GOT3 (cell line): ENCODE measurements at regions not wholly inside any gene's neighbourhood (a gene's known extent, or its start where the extent isn't known, plus 50 kb on each side); places are given as distances from the start of the nearest gene placed in this dataset.
"Not testable (repeated sequence)": the region's sequence is repeated elsewhere in the genome, so short reads cannot be mapped to it uniquely, and the experiment has no call there.

Source experiments
- DNase-seq: peaks from one replicate; lab custom pipeline; 2025; ENCODE audit warnings: mixed read lengths; lab: John Stamatoyannopoulos, UW

DNA sequence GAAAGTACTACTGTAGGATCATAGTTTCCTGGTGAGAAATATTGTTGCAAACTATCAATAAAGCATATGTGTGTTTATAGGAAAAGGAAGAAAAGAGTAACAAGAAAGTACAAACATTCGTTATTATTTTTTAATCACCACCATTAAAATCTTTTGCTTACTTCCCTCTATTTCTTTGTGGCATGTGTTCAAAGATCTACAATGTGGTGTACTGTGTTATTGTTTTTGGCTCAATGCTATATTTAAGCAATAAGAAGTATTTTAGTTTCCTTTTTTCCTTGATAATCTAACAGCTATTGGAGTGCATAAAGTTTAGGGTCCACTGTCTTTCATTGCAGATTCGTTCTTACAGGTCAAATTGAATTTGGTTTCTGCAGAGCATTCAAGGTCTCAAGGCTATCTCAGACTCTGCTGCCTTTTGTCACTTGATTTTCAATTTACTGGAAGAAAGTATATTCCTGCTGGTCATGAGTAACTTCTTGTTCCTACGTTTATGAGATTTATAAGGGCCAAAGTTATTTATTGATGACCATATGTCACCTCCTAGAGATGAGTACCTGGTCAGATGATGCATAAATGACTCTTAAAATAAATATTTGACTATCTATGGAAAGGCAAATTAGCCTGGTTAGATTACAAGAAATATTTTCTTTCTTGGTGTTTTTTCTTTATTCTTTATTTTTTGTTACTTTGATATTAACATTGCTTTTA is 323.0 kb downstream of the TMEM167A start:
- no peak for DNase-seq

DNA sequence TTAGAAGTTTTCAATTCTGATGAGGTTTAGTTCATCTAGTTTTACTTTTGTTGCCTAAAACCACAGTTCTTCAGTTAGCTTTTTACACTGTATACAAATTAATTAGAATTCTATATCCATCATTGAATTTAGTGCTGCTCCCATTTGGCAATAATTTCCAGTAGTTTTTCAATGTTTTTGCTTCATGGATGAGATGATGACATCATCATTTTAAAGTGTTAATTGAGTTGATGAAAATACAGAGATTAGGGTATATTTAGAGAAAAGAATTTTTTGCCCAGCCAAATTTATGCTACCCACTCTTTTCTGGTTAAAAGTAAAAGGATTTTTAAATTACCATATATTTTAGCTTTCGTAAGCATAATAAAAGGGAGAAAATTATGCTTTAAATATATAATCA is 323.8 kb downstream of the TMEM167A start:
- DNase-seq: no peak

DNA sequence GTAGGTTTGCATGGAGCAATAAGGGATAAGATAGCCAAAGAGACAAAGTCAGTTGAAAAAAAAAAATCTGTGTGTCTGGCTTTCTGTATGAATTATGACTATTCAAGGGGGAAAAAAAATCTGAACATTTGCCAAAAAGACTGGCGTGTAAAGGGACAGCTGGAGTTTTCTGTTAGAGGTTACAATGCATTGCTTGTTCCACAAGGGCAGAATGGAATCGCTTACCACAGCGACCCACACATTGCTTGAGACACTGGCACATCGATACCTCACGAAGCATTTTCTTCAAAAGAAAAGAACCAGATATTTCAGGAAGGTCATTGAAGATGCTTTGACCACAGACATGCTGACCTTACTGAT is 327.8 kb downstream of the TMEM167A start:
- no peak for DNase-seq

DNA sequence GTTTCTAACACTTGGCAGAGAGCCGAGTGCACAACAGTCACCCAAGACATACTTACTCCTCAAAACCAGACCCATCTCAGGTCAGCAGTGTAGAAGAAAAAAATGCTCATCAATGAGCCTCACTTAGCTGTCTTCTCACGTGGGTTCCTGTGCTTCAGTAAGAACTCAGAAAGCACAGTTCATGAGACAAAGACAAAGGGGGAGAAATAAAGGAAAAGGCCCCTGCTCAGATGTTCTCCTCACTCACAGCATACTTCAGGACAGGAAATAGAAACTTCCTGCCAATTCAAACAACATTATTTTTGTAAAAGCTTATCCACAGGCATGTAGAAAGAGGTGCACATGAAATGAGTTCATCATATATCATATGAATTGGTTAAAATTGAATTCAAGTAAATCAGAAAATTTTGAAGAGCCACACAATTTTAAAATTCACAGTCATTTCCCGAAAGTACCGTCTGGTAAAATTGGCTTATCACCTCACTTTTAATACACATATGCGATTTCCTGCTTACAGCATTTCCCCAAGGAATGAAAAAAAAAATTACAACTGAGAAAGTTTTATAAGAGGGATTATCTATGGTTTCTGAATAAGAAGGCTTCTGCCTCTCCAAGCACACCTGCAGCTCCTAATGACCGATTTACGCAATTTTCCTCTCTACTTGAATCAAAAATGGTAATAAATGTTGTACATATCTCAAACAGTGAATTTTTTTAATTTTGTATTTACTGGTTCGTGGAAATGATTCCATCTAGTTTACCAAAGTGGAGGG is 328.3 kb downstream of the TMEM167A start:
- DNase-seq: no peak

DNA sequence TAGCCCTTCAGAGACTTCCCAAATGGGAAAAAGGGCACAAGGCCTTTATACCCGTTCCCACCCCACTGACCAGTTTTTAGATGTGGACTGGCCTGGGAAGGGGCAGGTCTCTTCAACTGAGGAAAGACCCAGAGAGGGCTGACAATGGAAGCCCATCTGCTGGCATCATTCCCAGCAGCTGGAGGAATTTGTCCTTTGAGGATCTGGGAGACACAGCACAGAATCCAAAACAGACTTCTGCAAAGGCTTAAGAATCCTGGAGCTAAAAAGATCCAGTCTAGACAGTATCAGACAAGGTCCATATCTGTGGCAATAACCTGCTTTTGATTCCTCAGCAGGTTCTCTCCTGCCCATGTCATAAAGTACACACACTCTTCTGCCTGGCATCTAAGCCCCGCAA is 329.2 kb downstream of the TMEM167A start:
- DNase-seq: no peak

DNA sequence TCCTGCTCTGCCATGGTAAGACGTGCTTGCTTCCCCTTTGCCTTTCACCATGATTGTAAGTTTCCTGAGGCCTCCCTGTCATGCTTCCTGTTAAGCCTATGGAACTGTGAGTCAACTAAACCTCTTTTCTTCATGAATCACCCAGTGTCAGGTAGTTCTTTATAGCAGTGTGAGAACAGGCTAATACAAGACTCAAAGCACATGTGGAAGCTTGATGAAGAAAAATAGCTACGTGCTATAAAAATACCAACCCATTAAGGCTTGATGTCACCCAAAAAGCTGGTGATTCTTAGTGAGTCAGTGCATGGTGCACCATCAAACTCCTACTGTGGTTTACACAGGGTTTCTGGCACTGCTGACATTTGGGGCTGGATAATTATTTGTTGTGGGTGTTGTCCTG is 332.2 kb downstream of the TMEM167A start:
- no peak for DNase-seq

DNA sequence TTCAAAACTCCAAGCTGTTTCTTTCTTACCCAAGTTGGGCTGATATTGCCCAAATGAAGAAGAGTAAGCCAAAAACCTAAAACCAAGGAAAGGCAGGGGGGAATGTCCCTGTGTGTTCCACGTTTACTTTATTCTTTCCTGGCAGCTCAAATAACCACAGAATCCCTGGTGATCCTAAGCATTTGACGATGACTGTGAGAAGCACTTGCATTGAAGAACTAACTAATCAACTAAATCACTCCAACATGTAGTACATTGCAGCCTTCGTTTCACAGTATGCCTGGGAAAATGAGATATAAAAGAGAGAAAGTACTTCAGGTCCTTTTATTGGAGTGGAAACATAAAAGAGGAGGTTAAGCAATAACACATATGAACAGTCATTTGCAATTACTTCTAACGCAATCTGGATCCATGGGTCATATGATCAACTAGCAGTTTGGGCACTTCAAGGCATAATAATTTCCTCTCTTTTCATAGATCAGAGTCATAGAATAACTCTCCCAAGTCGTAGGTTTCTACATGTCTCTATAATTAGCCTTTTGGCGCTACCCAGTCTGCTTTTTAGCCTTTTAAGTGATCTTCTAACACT is 338.4 kb downstream of the TMEM167A start:
- DNase-seq: no peak

DNA sequence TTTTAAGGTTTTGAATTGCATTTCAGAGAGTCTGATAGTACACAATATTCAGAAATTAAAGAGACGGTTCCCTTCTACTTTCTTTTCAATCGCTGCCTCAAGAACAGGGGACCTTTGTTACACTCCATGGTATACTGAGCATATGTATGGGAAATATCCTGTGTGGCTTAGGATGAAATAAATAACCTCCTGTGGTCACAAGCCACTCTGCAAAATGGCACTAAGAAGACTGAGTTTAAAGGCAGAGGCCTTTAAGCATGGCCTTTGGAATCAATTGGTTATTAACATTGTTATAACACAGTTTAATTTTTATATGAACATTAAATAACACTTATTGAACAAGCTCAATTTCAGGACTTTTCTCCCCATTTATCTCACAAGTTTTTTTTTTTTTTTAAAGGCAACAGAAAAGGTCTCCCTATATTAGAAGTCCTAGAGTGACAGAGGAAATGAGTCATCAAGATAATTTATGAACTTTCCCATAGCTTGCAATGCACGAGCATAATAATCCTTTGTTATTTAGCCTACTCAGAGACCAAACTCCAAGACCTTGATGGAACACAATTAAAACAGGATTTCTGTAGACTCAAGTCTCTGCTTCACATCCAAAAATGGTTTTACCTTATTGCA is 341.9 kb downstream of the TMEM167A start:
- no peak for DNase-seq

DNA sequence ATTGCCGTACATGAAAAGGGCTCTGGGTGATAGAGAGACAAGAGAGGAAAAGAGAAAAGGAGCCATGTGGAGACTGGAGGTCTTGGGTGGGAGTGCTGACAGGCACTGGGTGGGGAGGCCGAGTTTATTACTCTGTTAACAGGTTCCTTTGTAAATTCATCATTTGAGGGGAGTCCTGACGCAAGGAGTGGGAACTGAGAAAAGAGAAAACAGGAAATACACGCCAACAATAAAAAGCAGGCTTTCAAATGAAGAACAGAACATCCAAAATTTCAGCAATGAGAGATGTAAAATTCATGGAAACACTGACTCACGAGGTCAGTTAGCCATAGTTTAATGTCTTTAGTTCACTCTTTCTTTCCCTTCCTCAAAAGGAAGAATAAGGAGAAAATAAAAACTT is 342.8 kb downstream of the TMEM167A start:
- no peak for DNase-seq

DNA sequence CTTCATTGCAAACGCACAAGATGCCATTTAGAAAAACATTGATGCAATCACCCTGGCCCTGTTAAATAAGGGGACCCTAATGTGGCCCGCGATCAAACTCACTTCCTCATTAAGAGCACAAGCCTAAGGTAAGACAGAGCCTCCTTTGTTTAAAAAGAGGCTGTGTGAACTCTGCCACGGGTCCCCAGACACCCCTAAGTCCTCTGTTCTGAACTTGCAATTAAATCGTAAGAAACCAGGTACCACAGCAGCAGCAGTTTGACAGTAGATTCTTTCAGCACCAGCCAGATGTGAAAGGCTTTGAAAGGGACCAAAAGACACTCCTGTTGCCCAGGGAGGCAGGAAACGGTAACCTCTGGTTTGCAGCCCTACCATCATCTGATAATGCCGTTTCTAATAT is 346.3 kb downstream of the TMEM167A start:
- DNase-seq: no peak

DNA sequence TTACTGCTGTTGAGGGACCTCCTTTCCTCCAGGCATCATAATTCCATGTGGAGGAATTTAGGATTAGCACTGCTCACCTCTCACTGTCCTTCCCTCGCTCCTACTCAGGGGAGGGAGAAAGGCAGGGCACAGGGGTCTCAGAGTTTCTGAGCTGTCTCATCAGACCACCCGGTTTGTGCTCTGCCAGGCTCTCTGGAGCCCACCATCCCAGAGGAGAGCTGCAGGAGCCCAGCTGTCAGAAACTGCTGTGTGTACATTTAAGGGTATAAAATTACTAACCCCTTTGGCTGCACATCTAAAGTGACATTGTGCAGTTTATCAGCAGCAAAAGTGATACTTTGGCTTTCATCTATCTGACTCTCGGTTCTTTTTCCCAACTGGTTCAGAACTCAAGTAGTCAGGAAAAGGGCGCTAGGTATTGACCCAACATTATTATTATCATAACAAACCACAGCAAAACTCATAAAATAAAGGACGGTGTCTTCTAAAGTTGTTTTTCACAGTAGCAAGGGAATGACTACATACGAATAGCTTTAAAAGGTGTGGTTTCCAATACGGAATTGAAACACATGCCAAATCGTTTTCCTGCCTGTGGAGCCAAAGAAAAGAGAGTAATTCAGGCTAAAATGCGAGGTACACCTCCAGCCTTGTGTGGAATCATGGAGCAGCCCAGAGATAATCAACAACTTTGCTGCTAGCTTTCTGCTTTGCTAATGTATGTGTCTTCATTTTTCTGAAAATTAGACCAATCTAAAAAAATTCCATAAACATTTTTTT is 348.1 kb downstream of the TMEM167A start:
- no peak for DNase-seq

DNA sequence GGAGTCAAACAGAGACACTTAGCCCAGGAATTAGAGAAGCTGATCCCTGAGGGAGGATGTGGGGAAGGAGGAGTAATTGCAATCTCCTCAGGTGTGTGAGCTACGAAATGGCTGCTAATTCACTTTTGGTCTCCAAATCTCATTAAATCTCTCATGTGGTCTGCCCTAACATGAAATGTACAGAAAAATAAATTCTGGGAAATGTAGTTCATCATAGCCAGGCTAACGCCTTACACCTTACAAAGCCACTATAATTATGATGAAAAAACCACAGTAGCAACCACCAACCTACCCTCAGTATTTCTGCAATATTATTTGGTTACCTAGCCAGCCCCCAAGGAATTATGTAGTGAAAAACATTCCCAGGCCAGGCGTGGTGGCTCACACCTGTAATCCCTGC is 354.0 kb downstream of the TMEM167A start:
- DNase-seq: no peak

DNA sequence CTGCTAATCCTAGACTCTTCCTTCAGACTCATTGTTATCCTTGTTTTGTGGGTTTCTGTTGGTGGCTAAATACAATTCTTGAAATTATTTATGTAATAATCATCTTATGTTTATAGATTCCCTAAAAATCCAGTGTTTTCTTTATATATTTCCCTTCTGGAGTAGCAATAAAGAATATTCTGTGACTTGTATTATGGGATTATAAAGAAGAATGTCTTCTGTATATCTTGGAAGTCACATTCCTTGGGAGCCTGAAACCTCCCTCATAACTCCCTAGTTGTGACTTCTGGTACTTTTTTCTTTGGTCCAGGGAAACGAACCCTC is 356.1 kb downstream of the TMEM167A start:
- no peak for DNase-seq

DNA sequence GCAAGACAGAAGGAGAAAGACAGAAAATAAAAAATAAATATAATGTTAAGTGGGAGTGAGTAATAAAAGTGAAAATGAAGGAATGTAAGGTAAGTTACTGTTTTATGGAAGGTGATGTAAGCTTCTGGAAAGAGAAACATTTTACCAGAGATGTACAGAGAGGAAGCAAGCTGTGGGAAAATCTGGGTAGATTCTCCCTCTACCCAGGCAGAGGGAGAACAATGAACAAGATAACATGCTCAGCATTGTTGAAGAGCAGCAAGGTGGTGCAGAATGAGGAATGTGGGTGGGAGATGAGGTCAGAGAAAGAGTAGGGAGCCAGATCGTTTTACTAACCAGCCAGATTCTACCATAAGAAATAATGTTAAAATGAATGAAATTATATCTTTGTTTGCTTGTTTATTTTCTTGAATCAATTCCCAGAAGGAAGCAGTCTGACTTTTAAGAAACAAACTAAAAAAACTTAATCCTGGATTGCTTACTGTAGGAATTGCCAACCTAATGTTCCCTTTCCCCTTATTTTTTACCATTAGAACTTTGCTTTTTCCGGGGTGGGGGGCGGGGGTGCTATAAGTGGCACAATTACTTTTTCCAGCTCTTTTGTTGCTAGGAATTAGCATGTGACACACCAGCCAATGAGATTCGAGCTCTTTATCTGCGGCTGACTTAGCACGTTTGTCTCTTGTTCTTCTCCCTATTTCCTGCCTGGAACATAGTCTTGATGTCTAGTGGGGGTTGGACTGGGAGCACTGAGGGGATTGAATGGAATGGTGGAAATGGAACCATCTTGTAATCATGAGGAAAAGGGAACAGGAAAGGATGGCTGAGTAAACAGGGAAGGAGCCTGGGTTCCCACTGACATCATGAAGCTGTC is 356.7 kb downstream of the TMEM167A start:
- no peak for DNase-seq

DNA sequence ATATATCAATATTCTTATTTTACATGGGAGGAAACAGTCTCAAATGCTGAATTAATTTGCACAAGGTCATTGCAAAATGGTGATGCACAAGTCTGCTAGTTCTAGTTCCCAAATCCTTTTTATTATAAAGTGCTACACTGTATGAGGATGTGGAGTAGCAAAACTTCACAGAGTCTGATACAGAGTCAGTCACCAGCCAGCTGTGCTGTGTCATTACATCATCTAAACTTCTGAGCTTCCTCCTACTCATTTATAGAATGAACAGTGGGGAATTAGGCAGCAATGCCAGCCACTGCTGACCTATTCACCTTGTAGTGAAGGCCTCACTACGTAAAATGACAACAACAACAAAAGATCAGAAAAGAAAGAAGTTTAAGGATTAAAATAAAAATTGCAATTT is 357.8 kb downstream of the TMEM167A start:
- no peak for DNase-seq

DNA sequence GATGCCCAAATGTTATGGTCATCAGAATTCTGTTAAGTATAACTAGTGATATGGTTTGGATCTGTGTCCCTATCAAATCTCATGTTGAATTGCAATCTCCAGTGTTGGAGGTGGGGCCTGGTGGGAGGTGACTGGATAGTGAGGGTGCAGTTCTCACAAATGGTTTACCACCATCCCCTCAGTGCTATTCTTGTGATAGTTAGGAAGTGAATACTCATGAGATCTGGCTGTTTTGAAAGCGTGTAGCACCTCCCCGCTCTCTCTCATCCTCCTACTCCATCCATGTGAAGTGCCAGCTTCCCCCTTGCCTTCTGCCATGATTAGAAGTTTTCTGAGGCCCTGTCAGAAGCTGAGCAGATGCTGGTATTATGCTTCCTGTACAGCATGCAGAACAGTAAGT is 359.5 kb downstream of the TMEM167A start:
- DNase-seq: no peak

DNA sequence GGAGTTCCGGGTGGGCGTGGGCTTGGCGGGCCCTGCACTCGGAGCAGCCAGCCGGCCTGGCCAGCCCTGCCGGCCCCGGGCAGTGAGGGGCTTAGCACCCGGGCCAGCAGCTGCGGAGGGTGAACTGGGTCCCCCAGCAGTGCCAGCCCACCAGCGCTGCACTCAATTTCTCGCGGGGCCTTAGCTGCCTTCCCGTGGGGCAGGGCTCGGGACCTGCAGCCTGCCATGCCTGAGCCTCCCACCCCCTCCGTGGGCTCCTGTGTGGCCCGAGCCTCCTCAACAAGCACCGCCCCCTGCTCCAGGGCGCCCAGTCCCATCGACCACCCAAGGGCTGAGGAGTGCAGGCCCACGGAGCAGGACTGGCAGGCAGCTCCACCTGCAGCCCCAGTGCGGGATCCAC is 362.5 kb downstream of the TMEM167A start:
- not testable (repeated sequence) for DNase-seq

DNA sequence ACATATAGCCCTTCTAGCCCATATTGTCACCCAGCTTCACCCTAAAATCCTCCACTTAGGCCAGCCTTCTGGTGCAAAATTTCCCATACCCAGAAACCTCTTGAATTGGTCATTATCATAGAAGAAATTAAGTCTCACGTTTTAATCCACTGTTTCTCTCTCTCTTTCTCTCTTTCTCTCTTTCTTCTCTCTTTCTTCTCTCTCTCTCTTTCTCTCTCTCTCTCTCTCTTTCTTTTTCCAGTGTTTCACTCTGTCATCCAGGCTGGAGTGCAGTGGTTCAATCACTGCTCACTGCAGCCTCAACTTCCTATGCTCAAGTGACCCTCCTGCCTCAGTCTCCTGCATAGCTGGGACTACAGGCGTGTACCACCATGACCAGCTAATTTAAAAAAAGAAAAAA is 363.4 kb downstream of the TMEM167A start:
- DNase-seq: no peak

DNA sequence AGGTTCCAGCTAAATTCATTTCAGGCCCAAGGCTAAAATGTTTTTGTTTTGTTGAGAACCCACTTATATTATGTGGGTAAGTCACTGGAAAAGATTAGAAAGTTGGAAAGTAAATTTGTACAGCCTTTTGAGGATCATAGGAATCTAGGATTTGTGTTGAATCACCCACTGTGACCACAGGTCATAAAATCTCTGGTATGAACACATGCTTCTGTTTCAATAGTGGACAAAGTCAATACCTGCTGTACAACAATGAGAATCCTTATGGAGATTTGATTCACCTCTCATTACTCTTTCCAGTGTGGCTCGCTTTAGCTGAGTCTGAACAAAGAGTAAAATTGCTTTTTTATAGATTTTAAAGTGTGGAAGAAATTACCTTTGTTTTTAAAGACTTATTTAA is 369.5 kb downstream of the TMEM167A start:
- DNase-seq: no peak

DNA sequence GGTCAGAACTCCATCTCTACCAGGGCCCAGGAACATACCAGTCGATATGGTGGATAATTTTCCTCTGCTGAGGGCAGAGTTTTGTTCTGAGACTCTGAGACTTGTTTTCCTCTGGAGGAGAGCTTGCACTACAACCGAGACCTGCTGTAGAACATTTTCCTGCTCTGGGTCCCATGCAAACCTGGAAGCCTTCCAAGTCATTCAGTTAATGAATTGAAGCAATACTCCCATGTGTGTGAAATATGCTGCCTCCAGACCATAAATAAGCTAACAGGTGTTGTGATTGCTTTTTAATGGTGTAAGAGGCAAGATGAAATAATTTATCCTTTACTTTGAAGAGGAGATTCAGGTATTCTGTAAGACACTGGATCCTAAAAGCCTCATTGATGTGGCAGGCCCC is 372.8 kb downstream of the TMEM167A start:
- no peak for DNase-seq

DNA sequence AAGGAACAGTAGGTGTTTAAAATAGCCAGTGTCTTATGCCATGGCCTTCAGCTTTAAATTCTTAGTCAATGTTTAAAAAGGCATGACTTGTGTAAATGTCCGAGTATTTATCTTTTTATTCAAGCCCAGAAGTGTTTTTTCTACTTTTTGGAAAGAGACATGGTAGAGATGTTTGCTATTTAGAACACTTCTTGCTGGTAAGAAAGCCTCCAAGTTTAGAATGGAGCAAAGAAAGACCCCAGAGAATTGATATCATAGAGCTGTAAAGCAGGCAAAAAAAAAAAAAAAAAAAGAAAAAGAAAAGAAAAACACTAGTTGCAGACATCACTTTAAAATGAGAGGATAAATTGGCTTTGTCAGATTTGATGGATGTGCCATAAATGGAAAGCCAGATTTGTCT is 375.1 kb downstream of the TMEM167A start:
- no peak for DNase-seq
